ENCODE measurements at regions not wholly inside any gene's neighbourhood (a gene's known extent, or its start where the extent isn't known, plus 50 kb on each side); places are given as distances from the start of the nearest gene placed in this dataset.
"Not testable (repeated sequence)": the region's sequence is repeated elsewhere in the genome, so short reads cannot be mapped to it uniquely, and the experiment has no call there.

- H3K4me3 ChIP-seq = no peak overlapping the region
- no peaks in the 10 kb centered on the region for H3K4me1 ChIP-seq (replicated peaks in 1 of 2)
- no peak for TF ChIP-seq CTCF (IDR thresholded peaks at IDR 0.05)
- no peak for TF ChIP-seq POLR2A (IDR thresholded peaks at IDR 0.05)
- intact Hi-C loops (cut with DNase I) = no loop called here
- no peaks in the 10 kb centered on the region for H3K36me3 ChIP-seq (replicated peaks in 1 of 2)
- no peaks in the 10 kb centered on the region for H3K27me3 ChIP-seq
- H3K27ac ChIP-seq = no peak overlapping the region
- H3K9me3 ChIP-seq (replicated peaks in 1 of 3) = peaks cover 0 to 11% (median 0%) of the 10 kb centered on the region in 3 donors
- no peak for DNase-seq
Measured at GRCh38 chr5:101326766-101327165, 423.7 kb upstream of the ST8SIA4 start.

- H3K27me3 ChIP-seq = not testable (repeated sequence)
- WGBS, 4 donors = 79 to 89% (median 82%) methylated on average over 7 of the region's 7 CpGs
Measured at GRCh38 chr5:101316401-101316800, 413.3 kb upstream of the ST8SIA4 start.

GRCh38 chr5:101306391-101307137 is 403.5 kb upstream of the ST8SIA4 start:
- H3K4me1 ChIP-seq (replicated peaks in 1 of 2) = no peaks in the 10 kb centered on the region
- intact Hi-C loops (cut with DNase I) = no loop called here
- TF ChIP-seq POLR2A (IDR thresholded peaks at IDR 0.05) = no peak
- no peak for TF ChIP-seq CTCF (IDR thresholded peaks at IDR 0.05)
- H3K4me3 ChIP-seq = no peak overlapping the region
- 46 to 59% (median 51%) methylated on average over 5 of the region's 5 CpGs for WGBS, 4 donors
- H3K27me3 ChIP-seq = no peaks in the 10 kb centered on the region
- H3K9me3 ChIP-seq (replicated peaks in 1 of 3) = no peaks in the 10 kb centered on the region
- H3K27ac ChIP-seq = no peak overlapping the region
- DNase-seq = no peak
- no peaks in the 10 kb centered on the region for H3K36me3 ChIP-seq (replicated peaks in 1 of 2)

More at GRCh38 chr5:101316401-101316800, 413.3 kb upstream of the ST8SIA4 start:
- intact Hi-C loops (cut with DNase I); H3K4me3 ChIP-seq; H3K27ac ChIP-seq; H3K4me1 ChIP-seq (replicated peaks in 1 of 2); H3K36me3 ChIP-seq (replicated peaks in 1 of 2); DNase-seq; H3K9me3 ChIP-seq (replicated peaks in 1 of 3): not testable (repeated sequence)

GRCh38 chr5:101296477-101296876 is 393.4 kb upstream of the ST8SIA4 start:
- Histone ChIP-seq H3K9me3 (replicated peaks in 1 of 3) (no peaks in the 10 kb centered on the region), H3K4me1 (replicated peaks in 1 of 2) (no peaks in the 10 kb centered on the region), H3K4me3 (no peak overlapping the region), H3K36me3 (replicated peaks in 1 of 2) (no peaks in the 10 kb centered on the region), H3K27me3 (no peaks in the 10 kb centered on the region), H3K27ac (no peak overlapping the region)
- no peak for DNase-seq
- TF ChIP-seq CTCF (IDR thresholded peaks at IDR 0.05) (no peak), POLR2A (IDR thresholded peaks at IDR 0.05) (no peak)
- intact Hi-C loops (cut with DNase I) = no loop called here

GRCh38 chr5:101292199-101292598 is 389.1 kb upstream of the ST8SIA4 start:
- Histone ChIP-seq H3K36me3 (replicated peaks in 1 of 2) (no peaks in the 10 kb centered on the region), H3K9me3 (replicated peaks in 1 of 3) (no peaks in the 10 kb centered on the region), H3K27ac (no peak overlapping the region), H3K4me1 (replicated peaks in 1 of 2) (no peaks in the 10 kb centered on the region), H3K27me3 (no peaks in the 10 kb centered on the region), H3K4me3 (no peak overlapping the region)
- intact Hi-C loops (cut with DNase I) = no loop called here
- no peak for DNase-seq
- WGBS, 4 donors = 74 to 84% (median 79%) methylated on average over 2 of the region's 2 CpGs
- TF ChIP-seq CTCF (IDR thresholded peaks at IDR 0.05) = no peak
- no peak for TF ChIP-seq POLR2A (IDR thresholded peaks at IDR 0.05)

- H3K36me3 ChIP-seq (replicated peaks in 1 of 2); H3K27me3 ChIP-seq; H3K4me3 ChIP-seq; H3K27ac ChIP-seq; intact Hi-C loops (cut with DNase I); H3K9me3 ChIP-seq (replicated peaks in 1 of 3); DNase-seq; H3K4me1 ChIP-seq (replicated peaks in 1 of 2): not testable (repeated sequence)
- 86 to 100% (median 90%) methylated on average over 1 of the region's 1 CpG for WGBS, 4 donors
Measured at GRCh38 chr5:101290761-101291160, 387.7 kb upstream of the ST8SIA4 start.

All from adrenal gland (tissue), 9 donors.